NB4 (cell line): ENCODE measurements at regions not wholly inside any gene's neighbourhood (a gene's known extent, or its start where the extent isn't known, plus 50 kb on each side); places are given as distances from the start of the nearest gene placed in this dataset.

Experiments used
- POLR2A ChIP-seq: IDR thresholded peaks from 2 replicates; pipeline ENCODE4 v1.6.1; 2011; ENCODE audit warnings: mild to moderate bottlenecking; ENCODE audit not compliant: insufficient read length; ENCODE audit errors: extremely low read depth
- TF ChIP-seq, protein P1 (sequence below): IDR thresholded peaks from one replicate; pipeline ENCODE4 v1.5.1; 2012; ENCODE audit warnings: low read depth, low read length
- TF ChIP-seq, protein P2 (sequence below): IDR thresholded peaks from 2 replicates; pipeline ENCODE4 v1.6.1; 2011; ENCODE audit warnings: low read depth, low read length

DNA sequence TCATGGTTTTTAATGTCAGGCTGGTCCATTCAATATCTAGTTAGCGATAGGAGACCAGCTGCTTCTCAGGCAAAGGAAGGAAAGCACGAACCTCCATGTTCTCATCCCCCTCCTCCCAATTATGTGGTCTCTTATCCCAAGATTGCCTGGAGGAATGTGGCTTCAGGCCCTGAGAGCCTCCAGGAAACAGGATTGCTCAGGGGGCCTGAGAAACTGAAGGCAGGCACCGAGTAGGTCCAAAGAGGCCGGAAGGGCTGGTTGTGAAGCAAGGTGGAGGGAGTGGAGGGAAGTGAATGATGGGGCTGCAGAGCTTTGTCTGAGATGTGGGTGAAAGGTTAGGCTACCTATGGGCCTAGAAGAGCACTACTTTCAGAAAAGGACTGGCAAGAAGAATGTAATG, 188.2 kb upstream of the DDHD1 start:
- TF ChIP-seq, protein P1, sequence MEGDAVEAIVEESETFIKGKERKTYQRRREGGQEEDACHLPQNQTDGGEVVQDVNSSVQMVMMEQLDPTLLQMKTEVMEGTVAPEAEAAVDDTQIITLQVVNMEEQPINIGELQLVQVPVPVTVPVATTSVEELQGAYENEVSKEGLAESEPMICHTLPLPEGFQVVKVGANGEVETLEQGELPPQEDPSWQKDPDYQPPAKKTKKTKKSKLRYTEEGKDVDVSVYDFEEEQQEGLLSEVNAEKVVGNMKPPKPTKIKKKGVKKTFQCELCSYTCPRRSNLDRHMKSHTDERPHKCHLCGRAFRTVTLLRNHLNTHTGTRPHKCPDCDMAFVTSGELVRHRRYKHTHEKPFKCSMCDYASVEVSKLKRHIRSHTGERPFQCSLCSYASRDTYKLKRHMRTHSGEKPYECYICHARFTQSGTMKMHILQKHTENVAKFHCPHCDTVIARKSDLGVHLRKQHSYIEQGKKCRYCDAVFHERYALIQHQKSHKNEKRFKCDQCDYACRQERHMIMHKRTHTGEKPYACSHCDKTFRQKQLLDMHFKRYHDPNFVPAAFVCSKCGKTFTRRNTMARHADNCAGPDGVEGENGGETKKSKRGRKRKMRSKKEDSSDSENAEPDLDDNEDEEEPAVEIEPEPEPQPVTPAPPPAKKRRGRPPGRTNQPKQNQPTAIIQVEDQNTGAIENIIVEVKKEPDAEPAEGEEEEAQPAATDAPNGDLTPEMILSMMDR: no peak
- no peak for TF ChIP-seq POLR2A
- TF ChIP-seq, protein P2, sequence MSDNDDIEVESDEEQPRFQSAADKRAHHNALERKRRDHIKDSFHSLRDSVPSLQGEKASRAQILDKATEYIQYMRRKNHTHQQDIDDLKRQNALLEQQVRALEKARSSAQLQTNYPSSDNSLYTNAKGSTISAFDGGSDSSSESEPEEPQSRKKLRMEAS: no peak
